Endothelial cell of umbilical vein (primary cell): ENCODE measurements at regions not wholly inside any gene's neighbourhood (a gene's known extent, or its start where the extent isn't known, plus 50 kb on each side); places are given as distances from the start of the nearest gene placed in this dataset.

Experiments used
- EZH2 ChIP-seq: IDR thresholded peaks from 2 replicates; pipeline ENCODE4 v1.6.1; 2012; ENCODE audit warnings: borderline replicate concordance, low read depth, mild to moderate bottlenecking, moderate library complexity, low read length, inconsistent platforms; ENCODE audit not compliant: severe bottlenecking
- FOS ChIP-seq: IDR thresholded peaks from 2 replicates; pipeline ENCODE4 v1.6.1; 2011; ENCODE audit warnings: mild to moderate bottlenecking, low read length, moderate library complexity, borderline replicate concordance; ENCODE audit not compliant: insufficient read depth
- POLR2A ChIP-seq: IDR thresholded peaks from 2 replicates; pipeline ENCODE4 v1.6.1; 2012; ENCODE audit warnings: low read depth, mild to moderate bottlenecking, control low read depth, low read length
- POLR2AphosphoS5 ChIP-seq: IDR thresholded peaks from 2 replicates; pipeline ENCODE4 v1.6.1; 2012; ENCODE audit warnings: low read depth, mild to moderate bottlenecking, control low read depth, low read length, moderate library complexity; ENCODE audit not compliant: insufficient read depth
- TF ChIP-seq, protein P1 (sequence below), 2 donors: IDR thresholded peaks; 1 replicate in 1 of 2; 2 replicates in 1 of 2; pipeline ENCODE4 v1.5.1; 2011; ENCODE audit warnings: low read length in 2 of 2, mild to moderate bottlenecking in 2 of 2, moderate library complexity in 2 of 2, control low read depth in 1 of 2, inconsistent platforms in 1 of 2, low read depth in 1 of 2; ENCODE audit not compliant: insufficient read depth in 1 of 2; ENCODE audit errors: extremely low read depth in 1 of 2
- TF ChIP-seq, protein P2 (sequence below): IDR thresholded peaks from 2 replicates; pipeline ENCODE4 v1.6.1; 2011; ENCODE audit not compliant: insufficient read depth, insufficient read length

DNA sequence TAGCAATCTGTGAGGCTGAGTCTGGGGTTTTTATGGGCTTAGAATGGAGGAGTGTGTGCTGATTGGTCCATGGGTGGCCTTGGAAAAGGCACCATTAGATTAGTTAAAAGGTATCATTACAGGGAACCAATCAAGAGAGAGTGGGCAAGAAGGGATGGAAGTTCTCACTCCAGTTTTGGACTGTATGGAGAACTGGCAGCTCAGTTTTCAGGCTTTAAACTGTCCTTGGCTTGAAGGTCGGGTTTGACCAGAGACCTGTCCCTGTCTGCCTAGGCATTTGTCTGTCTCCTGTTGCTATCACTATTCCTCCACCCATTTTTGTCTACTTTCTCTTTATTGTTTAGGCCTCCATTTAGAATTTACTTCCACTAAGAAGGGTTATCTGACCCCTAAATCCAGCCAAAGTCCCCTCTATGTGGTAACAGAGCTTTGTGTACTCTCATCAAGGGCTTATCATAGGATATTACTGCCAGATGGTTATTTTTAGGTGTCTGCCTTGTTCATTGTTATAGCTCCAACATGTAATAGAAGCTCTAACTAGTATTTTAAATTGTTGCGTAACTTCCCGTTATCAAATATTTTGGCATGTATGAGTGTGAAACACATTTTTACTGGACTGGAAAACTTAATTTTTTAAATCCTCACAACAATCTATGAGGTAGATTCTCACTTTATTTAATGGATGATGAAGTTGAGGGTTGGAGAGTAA, 133.3 kb upstream of the SLC10A2 start:
- TF ChIP-seq POLR2AphosphoS5 (no peak), POLR2A (no peak), EZH2 (no peak), FOS (no peak)
- TF ChIP-seq, protein P1, sequence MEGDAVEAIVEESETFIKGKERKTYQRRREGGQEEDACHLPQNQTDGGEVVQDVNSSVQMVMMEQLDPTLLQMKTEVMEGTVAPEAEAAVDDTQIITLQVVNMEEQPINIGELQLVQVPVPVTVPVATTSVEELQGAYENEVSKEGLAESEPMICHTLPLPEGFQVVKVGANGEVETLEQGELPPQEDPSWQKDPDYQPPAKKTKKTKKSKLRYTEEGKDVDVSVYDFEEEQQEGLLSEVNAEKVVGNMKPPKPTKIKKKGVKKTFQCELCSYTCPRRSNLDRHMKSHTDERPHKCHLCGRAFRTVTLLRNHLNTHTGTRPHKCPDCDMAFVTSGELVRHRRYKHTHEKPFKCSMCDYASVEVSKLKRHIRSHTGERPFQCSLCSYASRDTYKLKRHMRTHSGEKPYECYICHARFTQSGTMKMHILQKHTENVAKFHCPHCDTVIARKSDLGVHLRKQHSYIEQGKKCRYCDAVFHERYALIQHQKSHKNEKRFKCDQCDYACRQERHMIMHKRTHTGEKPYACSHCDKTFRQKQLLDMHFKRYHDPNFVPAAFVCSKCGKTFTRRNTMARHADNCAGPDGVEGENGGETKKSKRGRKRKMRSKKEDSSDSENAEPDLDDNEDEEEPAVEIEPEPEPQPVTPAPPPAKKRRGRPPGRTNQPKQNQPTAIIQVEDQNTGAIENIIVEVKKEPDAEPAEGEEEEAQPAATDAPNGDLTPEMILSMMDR (IDR thresholded peaks at IDR 0.05; ENCODE audit: extremely low read depth in 1 of 2, insufficient read depth in 1 of 2, low read depth in 1 of 2, low read length in 2 of 2): no peak
- TF ChIP-seq, protein P2, sequence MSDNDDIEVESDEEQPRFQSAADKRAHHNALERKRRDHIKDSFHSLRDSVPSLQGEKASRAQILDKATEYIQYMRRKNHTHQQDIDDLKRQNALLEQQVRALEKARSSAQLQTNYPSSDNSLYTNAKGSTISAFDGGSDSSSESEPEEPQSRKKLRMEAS: no peak
